Neural cell (in vitro differentiated cells): ENCODE measurements at regions not wholly inside any gene's neighbourhood (a gene's known extent, or its start where the extent isn't known, plus 50 kb on each side); places are given as distances from the start of the nearest gene placed in this dataset.

ENCODE experiments used
- H2AFZ ChIP-seq: fragments of 200-600, 300-800 bp; sonication (generic), shearing (Covaris generic); 2 replicates; pipeline ENCODE4 v1.6.0; 2014; ENCODE audit warnings: low read depth, mild to moderate bottlenecking, antibody characterized with exemption, low read length, moderate library complexity
- H3F3A ChIP-seq: fragments of 200-600 bp; shearing (Covaris generic); 2 replicates; pipeline ENCODE4 v1.6.1; 2016; ENCODE audit warnings: mild to moderate bottlenecking, moderate library complexity, mixed read lengths, antibody characterized with exemption, low read length; ENCODE audit not compliant: insufficient read depth, poor library complexity, severe bottlenecking
- H3K27ac ChIP-seq: fragments of 200-600, 300-800 bp; sonication (generic), shearing (Covaris generic); 2 replicates; pipeline ENCODE4 v1.5.1; 2014; ENCODE audit warnings: mild to moderate bottlenecking, low read length, moderate library complexity
- H3K27me3 ChIP-seq: fragments of 300-800, 200-600 bp; sonication (generic), shearing (Covaris generic); 2 replicates; pipeline ENCODE4 v1.6.0; 2014; ENCODE audit warnings: mild to moderate bottlenecking, low read depth, low read length, moderate library complexity; ENCODE audit not compliant: insufficient read depth
- H3K36me3 ChIP-seq: fragments of 300-800, 200-600 bp; sonication (generic), shearing (Covaris generic); 2 replicates; pipeline ENCODE4 v1.5.1; 2014; ENCODE audit warnings: mild to moderate bottlenecking, antibody characterized with exemption, low read length, moderate library complexity; ENCODE audit not compliant: insufficient read depth
- H3K4me2 ChIP-seq: fragments of 300-800, 200-600 bp; sonication (generic), shearing (Covaris generic); 2 replicates; pipeline ENCODE4 v1.6.0; 2014; ENCODE audit warnings: mild to moderate bottlenecking, low read length
- H3K4me3 ChIP-seq: fragments of 300-800, 200-600 bp; sonication (generic), shearing (Covaris generic); 2 replicates; pipeline ENCODE4 v1.5.1; 2014; ENCODE audit warnings: mild to moderate bottlenecking, low read length, moderate library complexity
- H3K79me2 ChIP-seq: fragments of 200-600 bp; shearing (Covaris generic); replicated peaks from 2 replicates; pipeline ENCODE4 v1.6.0; 2014; ENCODE audit warnings: mild to moderate bottlenecking, low read length, moderate library complexity; ENCODE audit not compliant: insufficient read depth
- H3K9ac ChIP-seq: fragments of 300-800, 200-600 bp; sonication (generic), shearing (Covaris generic); 2 replicates; pipeline ENCODE4 v1.6.1; 2016; ENCODE audit warnings: mild to moderate bottlenecking, low read length, mixed read lengths
- H3K9me2 ChIP-seq: fragments of 200-600 bp; shearing (Covaris generic); 2 replicates; pipeline ENCODE4 v1.6.1; 2016; ENCODE audit warnings: mild to moderate bottlenecking, low read length, mixed read lengths; ENCODE audit not compliant: insufficient read depth
- H3K9me3 ChIP-seq: fragments of 200-600, 300-800 bp; sonication (generic), shearing (Covaris generic); 2 replicates; pipeline ENCODE4 v1.6.1; 2016; ENCODE audit warnings: mild to moderate bottlenecking, mixed run types, low read length, moderate library complexity, mixed read lengths
- H4K20me1 ChIP-seq: fragments of 200-600 bp; shearing (Covaris generic); 2 replicates; pipeline ENCODE4 v1.6.1; 2016; ENCODE audit warnings: mild to moderate bottlenecking, mixed run types; ENCODE audit not compliant: insufficient read depth
- EP300 ChIP-seq: fragments of 450-650 bp; conservative IDR thresholded peaks from 2 replicates; pipeline ENCODE4 v1.6.1; 2014; ENCODE audit warnings: antibody characterized with exemption, mild to moderate bottlenecking, moderate library complexity; ENCODE audit not compliant: poor library complexity, severe bottlenecking
- EZH2 ChIP-seq: fragments of 200-600, 300-800 bp; shearing (Covaris generic), sonication (generic); IDR thresholded peaks from 2 replicates; pipeline ENCODE4 v1.6.1; 2014; ENCODE audit warnings: antibody characterized with exemption, low read length, borderline replicate concordance, mild to moderate bottlenecking; ENCODE audit not compliant: insufficient read depth, poor library complexity, severe bottlenecking
- MXI1 ChIP-seq: fragments of 450-650 bp; conservative IDR thresholded peaks from 2 replicates; pipeline ENCODE4 v1.6.1; 2014; ENCODE audit warnings: antibody characterized with exemption, mild to moderate bottlenecking; ENCODE audit not compliant: poor library complexity, severe bottlenecking
- POLR2AphosphoS5 ChIP-seq: IDR thresholded peaks from 2 replicates; pipeline ENCODE4 v1.6.1; 2012
- RAD21 ChIP-seq: fragments of 450-650 bp; conservative IDR thresholded peaks from 2 replicates; pipeline ENCODE4 v1.6.1; 2014; ENCODE audit warnings: antibody characterized with exemption, mild to moderate bottlenecking, moderate library complexity
- SMC3 ChIP-seq: fragments of 450-650 bp; conservative IDR thresholded peaks from 2 replicates; pipeline ENCODE4 v1.6.1; 2014; ENCODE audit warnings: antibody characterized with exemption, mild to moderate bottlenecking, moderate library complexity; ENCODE audit not compliant: poor library complexity
- TAF1 ChIP-seq: IDR thresholded peaks from 2 replicates; pipeline ENCODE4 v1.6.1; 2012; ENCODE audit warnings: low read depth
- TF ChIP-seq, protein P1 (sequence below): fragments of 450-650 bp; IDR thresholded peaks from 2 replicates; pipeline ENCODE4 v1.5.1; 2014; ENCODE audit warnings: antibody characterized with exemption, mild to moderate bottlenecking, moderate library complexity; ENCODE audit not compliant: poor library complexity, severe bottlenecking
- TF ChIP-seq, protein P2 (sequence below): IDR thresholded peaks from 2 replicates; pipeline ENCODE4 v1.6.1; 2012; ENCODE audit warnings: borderline replicate concordance

DNA sequence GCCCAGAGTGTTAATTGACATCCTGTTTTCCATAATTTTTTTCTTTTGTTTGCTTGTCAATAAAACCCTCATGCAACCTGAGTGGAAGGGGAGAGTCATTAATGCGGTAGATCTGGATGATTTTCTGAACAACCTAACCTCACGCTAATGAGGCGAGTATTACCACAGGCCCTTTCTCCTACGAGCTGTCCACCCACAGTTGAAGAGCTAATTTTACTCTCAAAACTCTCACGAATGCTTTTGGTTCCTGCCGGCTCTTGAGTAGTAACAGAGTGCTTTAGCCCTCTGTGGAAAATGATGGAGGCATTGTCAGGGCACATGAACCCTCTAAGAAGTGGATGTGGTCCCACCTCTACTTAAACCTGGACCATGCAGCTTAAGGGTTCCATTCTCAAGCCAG, 491.3 kb upstream of the RBFOX1 start:
- TF ChIP-seq RAD21 (no peak), POLR2AphosphoS5 (no peak), EZH2 (no peak), MXI1 (no peak), TAF1 (no peak), EP300 (no peak), SMC3 (no peak)
- TF ChIP-seq, protein P1, sequence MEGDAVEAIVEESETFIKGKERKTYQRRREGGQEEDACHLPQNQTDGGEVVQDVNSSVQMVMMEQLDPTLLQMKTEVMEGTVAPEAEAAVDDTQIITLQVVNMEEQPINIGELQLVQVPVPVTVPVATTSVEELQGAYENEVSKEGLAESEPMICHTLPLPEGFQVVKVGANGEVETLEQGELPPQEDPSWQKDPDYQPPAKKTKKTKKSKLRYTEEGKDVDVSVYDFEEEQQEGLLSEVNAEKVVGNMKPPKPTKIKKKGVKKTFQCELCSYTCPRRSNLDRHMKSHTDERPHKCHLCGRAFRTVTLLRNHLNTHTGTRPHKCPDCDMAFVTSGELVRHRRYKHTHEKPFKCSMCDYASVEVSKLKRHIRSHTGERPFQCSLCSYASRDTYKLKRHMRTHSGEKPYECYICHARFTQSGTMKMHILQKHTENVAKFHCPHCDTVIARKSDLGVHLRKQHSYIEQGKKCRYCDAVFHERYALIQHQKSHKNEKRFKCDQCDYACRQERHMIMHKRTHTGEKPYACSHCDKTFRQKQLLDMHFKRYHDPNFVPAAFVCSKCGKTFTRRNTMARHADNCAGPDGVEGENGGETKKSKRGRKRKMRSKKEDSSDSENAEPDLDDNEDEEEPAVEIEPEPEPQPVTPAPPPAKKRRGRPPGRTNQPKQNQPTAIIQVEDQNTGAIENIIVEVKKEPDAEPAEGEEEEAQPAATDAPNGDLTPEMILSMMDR = no peak
- TF ChIP-seq, protein P2, sequence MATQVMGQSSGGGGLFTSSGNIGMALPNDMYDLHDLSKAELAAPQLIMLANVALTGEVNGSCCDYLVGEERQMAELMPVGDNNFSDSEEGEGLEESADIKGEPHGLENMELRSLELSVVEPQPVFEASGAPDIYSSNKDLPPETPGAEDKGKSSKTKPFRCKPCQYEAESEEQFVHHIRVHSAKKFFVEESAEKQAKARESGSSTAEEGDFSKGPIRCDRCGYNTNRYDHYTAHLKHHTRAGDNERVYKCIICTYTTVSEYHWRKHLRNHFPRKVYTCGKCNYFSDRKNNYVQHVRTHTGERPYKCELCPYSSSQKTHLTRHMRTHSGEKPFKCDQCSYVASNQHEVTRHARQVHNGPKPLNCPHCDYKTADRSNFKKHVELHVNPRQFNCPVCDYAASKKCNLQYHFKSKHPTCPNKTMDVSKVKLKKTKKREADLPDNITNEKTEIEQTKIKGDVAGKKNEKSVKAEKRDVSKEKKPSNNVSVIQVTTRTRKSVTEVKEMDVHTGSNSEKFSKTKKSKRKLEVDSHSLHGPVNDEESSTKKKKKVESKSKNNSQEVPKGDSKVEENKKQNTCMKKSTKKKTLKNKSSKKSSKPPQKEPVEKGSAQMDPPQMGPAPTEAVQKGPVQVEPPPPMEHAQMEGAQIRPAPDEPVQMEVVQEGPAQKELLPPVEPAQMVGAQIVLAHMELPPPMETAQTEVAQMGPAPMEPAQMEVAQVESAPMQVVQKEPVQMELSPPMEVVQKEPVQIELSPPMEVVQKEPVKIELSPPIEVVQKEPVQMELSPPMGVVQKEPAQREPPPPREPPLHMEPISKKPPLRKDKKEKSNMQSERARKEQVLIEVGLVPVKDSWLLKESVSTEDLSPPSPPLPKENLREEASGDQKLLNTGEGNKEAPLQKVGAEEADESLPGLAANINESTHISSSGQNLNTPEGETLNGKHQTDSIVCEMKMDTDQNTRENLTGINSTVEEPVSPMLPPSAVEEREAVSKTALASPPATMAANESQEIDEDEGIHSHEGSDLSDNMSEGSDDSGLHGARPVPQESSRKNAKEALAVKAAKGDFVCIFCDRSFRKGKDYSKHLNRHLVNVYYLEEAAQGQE = no peak

DNA sequence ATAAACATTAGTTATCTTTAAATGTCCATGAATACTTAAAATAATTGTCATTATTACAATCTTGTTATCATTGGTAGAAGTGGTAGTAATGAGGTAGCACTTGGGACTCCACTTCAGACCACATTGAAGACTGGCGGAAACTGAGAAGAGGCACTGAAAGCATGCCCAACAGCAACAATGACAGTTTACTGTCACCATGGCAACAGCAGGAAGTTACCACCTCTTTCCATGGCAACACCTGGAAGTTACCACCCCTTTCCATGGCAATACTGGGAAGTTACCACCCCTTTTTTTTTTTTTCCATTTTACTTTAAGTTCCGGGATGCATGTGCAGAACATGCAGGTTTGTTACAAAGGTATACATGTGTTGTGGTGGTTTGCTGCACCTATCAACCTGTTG, 494.9 kb upstream of the RBFOX1 start:
- H3K36me3 ChIP-seq = no peaks in the 10 kb centered on the region
- H3K79me2 ChIP-seq = no peaks in the 10 kb centered on the region
- no peak overlapping the region for H3K27ac ChIP-seq
- no peaks in the 10 kb centered on the region for H4K20me1 ChIP-seq
- TF ChIP-seq EZH2 = no peak
- no peak overlapping the region for H3K4me3 ChIP-seq
- H3K9me3 ChIP-seq = no peaks in the 10 kb centered on the region
- H3F3A ChIP-seq = no peaks in the 10 kb centered on the region
- H3K4me2 ChIP-seq = no peak overlapping the region
- H3K27me3 ChIP-seq = no peaks in the 10 kb centered on the region
- no peak overlapping the region for H3K9ac ChIP-seq
- no peak overlapping the region for H2AFZ ChIP-seq
- no peaks in the 10 kb centered on the region for H3K9me2 ChIP-seq

More for the DNA sequence above, 491.3 kb upstream of the RBFOX1 start:
- Histone ChIP-seq H3K27ac (no peak overlapping the region), H3K4me2 (no peak overlapping the region), H4K20me1 (no peaks in the 10 kb centered on the region), H3K9me3 (no peaks in the 10 kb centered on the region), H3K4me3 (no peak overlapping the region), H3K9me2 (no peaks in the 10 kb centered on the region), H2AFZ (no peak overlapping the region), H3K36me3 (no peaks in the 10 kb centered on the region), H3F3A (no peaks in the 10 kb centered on the region), H3K79me2 (no peaks in the 10 kb centered on the region), H3K27me3 (no peaks in the 10 kb centered on the region), H3K9ac (no peak overlapping the region)

DNA sequence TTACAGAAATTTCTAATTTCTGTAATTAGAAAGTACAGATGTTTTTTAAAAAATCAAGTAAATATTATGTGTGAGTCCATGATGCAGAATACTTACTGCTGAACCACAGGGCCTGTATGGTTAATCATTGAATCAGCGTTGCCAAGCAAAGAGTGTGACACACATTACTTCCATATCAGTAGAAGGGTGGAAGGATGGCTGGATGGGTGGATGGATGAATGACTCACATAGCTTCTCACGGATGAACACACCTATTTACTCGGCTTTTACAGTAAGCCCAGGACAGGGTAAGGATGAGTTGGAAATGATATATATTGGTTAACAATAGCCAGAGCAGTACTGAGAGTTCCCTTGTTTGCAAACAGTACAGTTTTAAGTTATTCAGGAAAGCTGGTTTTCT, 495.9 kb upstream of the RBFOX1 start:
- no peak overlapping the region for H3K4me2 ChIP-seq
- H3K27ac ChIP-seq = no peak overlapping the region
- TF ChIP-seq MXI1 (no peak), POLR2AphosphoS5 (no peak), EZH2 (no peak), SMC3 (no peak), RAD21 (no peak), TAF1 (no peak)
- TF ChIP-seq, protein P1 = no peak
- TF ChIP-seq, protein P2 = no peak
- no peak overlapping the region for H3K9ac ChIP-seq
- H3K4me3 ChIP-seq = no peak overlapping the region
- H3K9me3 ChIP-seq = no peaks in the 10 kb centered on the region
- H3K36me3 ChIP-seq = no peaks in the 10 kb centered on the region
- no peaks in the 10 kb centered on the region for H3K79me2 ChIP-seq
- no peaks in the 10 kb centered on the region for H3K27me3 ChIP-seq
- no peaks in the 10 kb centered on the region for H3K9me2 ChIP-seq
- H2AFZ ChIP-seq = no peak overlapping the region
- H4K20me1 ChIP-seq = no peaks in the 10 kb centered on the region
- no peaks in the 10 kb centered on the region for H3F3A ChIP-seq
